T47D (cell line): ENCODE measurements at regions not wholly inside any gene's neighbourhood (a gene's known extent, or its start where the extent isn't known, plus 50 kb on each side); places are given as distances from the start of the nearest gene placed in this dataset.
"Not testable (repeated sequence)": the region's sequence is repeated elsewhere in the genome, so short reads cannot be mapped to it uniquely, and the experiment has no call there.

Experiments used
- DNase-seq, 2 experiments: peaks; one replicate each; pipeline versions ENCODE4 v3.0.0 to v3.0.0-alpha.2; 2011 to 2012; ENCODE audit warnings: low read depth in 1 of 2, low spot score in 1 of 2
- JUND ChIP-seq: IDR thresholded peaks from 2 replicates; pipeline ENCODE4 v1.6.1; 2012; ENCODE audit warnings: low read depth
- in situ Hi-C: cut with HindIII; loops from 2 replicates; pipeline ENCODE4 v1.10.0; 2016; ENCODE audit warnings: low sequenced_read_pairs, low pct_unique_long_range_greater_than_20kb

GRCh38 chr1:80318108-80318507, 1311.6 kb upstream of the ADGRL4 start:
- DNase-seq, result no peak
- no peak for TF ChIP-seq JUND
- in situ Hi-C loops, result no loop called here

DNA sequence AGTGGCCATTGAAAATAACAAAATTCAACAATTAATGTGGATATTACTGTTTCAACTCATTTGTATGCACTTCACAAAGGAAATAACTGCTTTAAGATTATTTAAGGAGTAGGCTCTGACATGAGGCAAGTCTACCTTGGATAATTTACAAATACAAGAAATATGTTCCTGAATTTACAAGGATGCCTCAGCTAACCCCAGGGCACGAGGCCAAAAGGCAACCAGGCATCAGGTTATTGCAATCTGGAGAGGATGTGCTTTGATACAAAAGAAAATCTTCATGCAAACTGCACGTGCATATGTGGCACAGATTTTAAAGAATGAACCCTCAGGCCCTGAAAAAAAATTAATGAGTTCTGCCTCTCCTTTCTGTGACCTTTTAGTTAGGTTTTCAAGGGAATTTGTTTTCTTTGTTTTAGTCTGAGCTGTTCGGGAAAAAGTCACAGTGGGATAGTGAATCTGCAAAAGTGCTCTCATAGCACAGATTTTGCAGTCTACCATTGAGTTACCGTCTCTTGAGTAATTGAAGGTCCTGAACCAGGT, 1304.2 kb upstream of the ADGRL4 start:
- DNase-seq, result no peak
- in situ Hi-C loops, result no loop called here
- no peak for TF ChIP-seq JUND

DNA sequence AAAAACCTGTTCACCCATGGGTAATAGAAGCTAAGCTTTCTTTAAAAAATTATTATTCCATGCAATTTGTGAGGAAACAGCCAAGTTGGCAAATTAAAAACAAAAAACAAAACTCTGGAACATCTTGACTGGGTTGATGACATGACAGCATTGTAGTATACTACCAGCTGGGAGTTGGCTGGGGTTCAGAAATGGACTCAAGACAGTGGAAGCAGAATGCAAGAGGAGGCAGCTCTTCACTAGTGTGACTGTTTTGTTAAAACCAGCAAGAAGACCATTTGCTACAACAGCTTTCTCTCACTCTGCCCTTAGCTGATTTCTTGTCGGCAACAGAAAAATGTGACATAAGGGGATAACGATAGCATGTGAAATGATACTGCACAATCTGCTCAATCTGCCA, 1298.9 kb upstream of the ADGRL4 start:
- no peak for TF ChIP-seq JUND
- in situ Hi-C loops, result no loop called here
- DNase-seq, result no peak

DNA sequence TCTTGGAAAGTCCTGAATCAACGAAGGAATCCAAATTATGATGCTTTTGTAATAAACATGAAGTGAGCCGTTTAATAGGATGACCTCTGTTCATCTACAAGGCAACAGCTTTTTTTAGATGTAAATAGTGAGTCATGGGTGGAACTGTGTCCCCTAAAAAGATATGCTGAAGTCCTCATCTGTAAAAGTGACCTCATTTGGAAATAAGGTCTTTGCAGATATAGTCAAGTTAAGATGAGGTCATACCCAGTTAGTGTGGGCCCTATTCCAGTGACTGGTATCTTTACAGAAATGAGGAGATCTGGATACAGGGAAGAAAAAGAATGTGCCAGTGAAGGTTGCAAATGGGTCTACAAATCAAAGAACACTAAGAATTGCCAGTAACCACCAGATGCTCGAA, 1287.3 kb upstream of the ADGRL4 start:
- no peak for DNase-seq
- in situ Hi-C loops, result no loop called here
- no peak for TF ChIP-seq JUND

DNA sequence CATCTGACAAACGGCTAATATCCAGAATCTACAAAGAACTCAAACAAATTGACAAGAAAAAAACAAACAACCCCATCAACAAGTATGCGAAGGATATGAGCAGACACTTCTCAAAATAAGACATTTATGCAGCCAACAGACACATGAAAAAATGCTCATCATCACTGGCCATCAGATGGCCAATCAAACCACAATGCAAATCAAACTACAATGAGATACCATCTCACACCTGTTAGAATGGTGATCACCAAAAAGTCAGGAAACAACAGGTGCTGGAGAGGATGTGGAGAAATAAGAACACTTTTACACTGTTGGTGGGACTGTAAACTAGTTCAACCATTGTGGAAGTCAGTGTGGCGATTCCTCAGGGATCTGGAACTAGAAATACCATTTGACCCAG, 1282.2 kb upstream of the ADGRL4 start:
- DNase-seq, in situ Hi-C loops: not testable (repeated sequence)

- no peak for DNase-seq
- no peak for TF ChIP-seq JUND
- in situ Hi-C loops, result no loop called here
Measured at GRCh38 chr1:80282536-80282935, 1276.0 kb upstream of the ADGRL4 start.

DNA sequence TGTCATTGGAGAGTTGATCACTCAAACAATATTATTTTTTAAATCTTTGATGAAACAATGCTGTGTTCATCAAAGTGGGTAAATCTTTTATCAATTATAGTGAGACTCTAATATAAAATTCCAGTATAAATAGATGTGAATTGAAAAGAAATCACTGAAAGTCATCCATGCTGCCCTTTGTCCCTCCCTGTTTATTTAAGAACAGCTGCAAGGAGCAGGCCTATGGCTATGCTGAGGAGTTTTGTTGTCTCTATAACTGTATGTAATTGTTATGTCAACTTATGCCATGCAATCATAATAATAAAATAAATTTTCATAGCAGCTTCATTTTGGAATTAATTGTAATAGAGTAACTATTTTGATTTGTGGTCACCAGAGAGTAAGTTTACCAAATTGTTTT, 1272.4 kb upstream of the ADGRL4 start:
- TF ChIP-seq JUND, result no peak
- in situ Hi-C loops, result no loop called here
- no peak for DNase-seq

DNA sequence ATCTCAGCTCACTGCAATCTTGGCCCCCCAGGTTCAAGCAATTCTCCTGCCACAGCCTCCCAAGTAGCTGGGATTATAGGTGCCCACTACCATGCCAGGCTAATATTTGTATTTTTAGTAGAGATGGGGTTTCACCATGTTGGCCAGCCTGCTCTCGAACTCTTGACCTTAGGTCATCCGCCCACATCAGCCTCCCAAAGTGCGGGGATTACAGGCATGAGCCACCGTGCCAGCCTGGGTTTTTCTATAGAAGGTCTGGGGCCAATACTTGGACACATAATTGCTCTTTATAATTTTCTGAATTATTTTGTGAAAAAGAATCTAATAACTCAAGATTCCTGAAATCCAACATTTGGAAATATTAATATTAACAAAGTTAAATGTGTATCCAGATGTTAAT, 1267.7 kb upstream of the ADGRL4 start:
- no peak for DNase-seq
- in situ Hi-C loops, result no loop called here
- TF ChIP-seq JUND, result no peak

- no peak for TF ChIP-seq JUND
- in situ Hi-C loops, result no loop called here
- DNase-seq, result no peak
Measured at GRCh38 chr1:80272495-80272894, 1266.0 kb upstream of the ADGRL4 start.

DNA sequence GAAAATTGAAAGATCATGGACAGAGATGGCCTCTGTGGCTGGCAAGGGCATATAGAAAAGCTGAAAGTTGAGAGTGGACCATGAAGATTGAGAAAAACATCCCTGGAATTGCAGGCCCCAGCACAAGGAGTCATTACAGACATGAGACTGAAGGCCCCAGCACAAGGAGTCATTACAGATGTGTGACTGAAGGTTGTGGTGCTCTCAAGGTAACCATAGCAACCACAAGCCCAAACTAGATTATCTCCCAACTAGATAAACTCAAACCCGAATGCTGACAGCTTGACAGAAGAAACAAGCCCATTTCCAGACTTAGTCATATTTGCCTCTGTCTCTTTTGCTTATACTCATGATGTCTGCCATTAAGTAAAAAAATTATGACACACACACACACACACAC, 1252.1 kb upstream of the ADGRL4 start:
- no peak for DNase-seq
- in situ Hi-C loops, result no loop called here
- no peak for TF ChIP-seq JUND

DNA sequence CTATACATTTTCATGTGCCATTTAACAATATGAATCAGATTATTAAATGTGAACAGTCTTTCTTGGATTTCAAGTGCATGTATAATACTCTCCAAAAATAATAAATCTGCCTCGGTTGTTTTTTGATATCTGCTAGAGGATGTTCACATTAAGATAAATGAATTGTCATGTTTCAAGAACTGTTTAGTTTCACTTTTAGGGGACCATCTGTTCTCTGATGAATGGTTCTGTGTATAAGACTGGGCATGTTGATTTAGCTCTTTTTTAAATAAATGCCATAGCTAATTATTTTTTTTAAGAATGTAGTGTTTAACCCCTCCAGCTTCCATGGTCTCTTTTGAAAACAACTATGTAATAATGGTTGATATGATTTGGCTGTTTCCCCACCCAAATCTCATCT, 1245.1 kb upstream of the ADGRL4 start:
- DNase-seq, result no peak
- no peak for TF ChIP-seq JUND
- in situ Hi-C loops, result no loop called here

GRCh38 chr1:80251171-80251570, 1244.6 kb upstream of the ADGRL4 start:
- in situ Hi-C loops, result no loop called here
- TF ChIP-seq JUND, result no peak
- DNase-seq, result no peak

DNA sequence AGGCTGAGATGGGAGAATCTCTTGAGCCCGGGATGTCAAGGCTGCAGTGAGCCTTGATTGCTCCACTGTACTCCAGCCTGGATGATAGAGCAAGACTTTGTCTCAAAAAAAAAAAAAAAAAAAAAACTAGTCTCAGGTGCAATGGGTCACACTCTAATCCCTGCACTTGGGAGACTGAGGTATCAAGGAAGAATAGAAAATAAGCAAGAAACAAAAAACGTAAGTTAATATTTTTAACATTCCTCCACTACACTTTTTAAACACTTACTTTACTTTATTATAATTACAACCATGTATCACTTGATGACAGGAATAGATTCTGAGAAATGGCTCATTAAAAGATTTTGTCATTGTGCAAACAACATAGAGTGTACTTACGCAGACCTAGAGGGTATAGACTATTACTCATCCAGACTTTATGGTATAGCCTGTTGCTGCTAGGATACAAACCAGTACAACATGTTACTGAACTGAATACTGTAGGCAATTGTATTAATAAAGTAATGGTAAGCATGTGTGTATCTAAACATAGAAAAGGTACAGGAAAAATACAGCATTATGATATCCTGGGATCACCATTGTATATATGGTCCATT, 1244.1 kb upstream of the ADGRL4 start:
- in situ Hi-C loops, result no loop called here
- DNase-seq, result peak in 1 of 2 experiments; percentile 10
- no peak; the same call in 1 of the 2 replicates for TF ChIP-seq JUND

- DNase-seq, result no peak
- TF ChIP-seq JUND, result no peak
- in situ Hi-C loops, result no loop called here
Measured at GRCh38 chr1:80249699-80250098, 1243.2 kb upstream of the ADGRL4 start.
